Trophoblast cell (in vitro differentiated cells and primary cell): ENCODE measurements at regions not wholly inside any gene's neighbourhood (a gene's known extent, or its start where the extent isn't known, plus 50 kb on each side); places are given as distances from the start of the nearest gene placed in this dataset.
"Not testable (repeated sequence)": the region's sequence is repeated elsewhere in the genome, so short reads cannot be mapped to it uniquely, and the experiment has no call there.

Experiments
- DNase-seq, 2 donors: peaks; one replicate each; pipeline ENCODE4 v3.0.0-alpha.2; 2016
- H2AFZ ChIP-seq: 2 replicates; pipeline ENCODE4 v1.6.1; 2013; ENCODE audit warnings: low read length, moderate library complexity, mild to moderate bottlenecking; ENCODE audit not compliant: insufficient read depth, poor library complexity
- H2AK5ac ChIP-seq: 2 replicates; pipeline ENCODE4 v1.6.1; 2013; ENCODE audit warnings: mild to moderate bottlenecking, low read length
- H2BK120ac ChIP-seq: 2 replicates; pipeline ENCODE4 v1.6.1; 2013; ENCODE audit warnings: low read length, mild to moderate bottlenecking, moderate library complexity; ENCODE audit not compliant: insufficient read depth, poor library complexity
- H2BK12ac ChIP-seq: 2 replicates; pipeline ENCODE4 v1.6.1; 2013; ENCODE audit warnings: mild to moderate bottlenecking, low read length, moderate library complexity
- H2BK5ac ChIP-seq: 2 replicates; pipeline ENCODE4 v1.6.1; 2013; ENCODE audit warnings: low read length, low read depth, moderate library complexity, mild to moderate bottlenecking; ENCODE audit not compliant: poor library complexity
- H3K14ac ChIP-seq: 2 replicates; pipeline ENCODE4 v1.6.1; 2013; ENCODE audit warnings: mild to moderate bottlenecking, low read length
- H3K18ac ChIP-seq: 2 replicates; pipeline ENCODE4 v1.6.1; 2013; ENCODE audit warnings: mild to moderate bottlenecking, low read length
- H3K23ac ChIP-seq: 2 replicates; pipeline ENCODE4 v1.6.1; 2013; ENCODE audit warnings: low read length
- H3K27ac ChIP-seq: 2 replicates; pipeline ENCODE4 v1.5.1; 2013; ENCODE audit warnings: low read depth, mild to moderate bottlenecking, inconsistent platforms, low read length, moderate library complexity
- H3K27me3 ChIP-seq: 2 replicates; pipeline ENCODE4 v1.6.1; 2013; ENCODE audit warnings: inconsistent platforms, mild to moderate bottlenecking, low read length, moderate library complexity; ENCODE audit not compliant: insufficient read depth
- H3K36me3 ChIP-seq, 2 experiments: 1 replicate in 1 of 2; 2 replicates in 1 of 2; pipeline ENCODE4 v1.6.1; 2013; ENCODE audit warnings: low read length in 2 of 2, mild to moderate bottlenecking in 2 of 2, moderate library complexity in 1 of 2; ENCODE audit not compliant: insufficient read depth in 2 of 2, control insufficient read depth in 1 of 2
- H3K4ac ChIP-seq: 2 replicates; pipeline ENCODE4 v1.6.1; 2013; ENCODE audit warnings: low read depth, mild to moderate bottlenecking, low read length, moderate library complexity
- H3K4me1 ChIP-seq, 2 experiments: 1 replicate in 1 of 2; 2 replicates in 1 of 2; pipeline ENCODE4 v1.6.1; 2013; ENCODE audit warnings: low read length in 2 of 2, mild to moderate bottlenecking in 2 of 2, moderate library complexity in 1 of 2; ENCODE audit not compliant: insufficient read depth in 2 of 2, control insufficient read depth in 1 of 2
- H3K4me2 ChIP-seq: 2 replicates; pipeline ENCODE4 v1.6.1; 2013; ENCODE audit warnings: inconsistent platforms, mild to moderate bottlenecking, low read length, moderate library complexity
- H3K4me3 ChIP-seq: 2 replicates; pipeline ENCODE4 v1.5.1; 2013; ENCODE audit warnings: mild to moderate bottlenecking, low read depth, low read length, inconsistent platforms
- H3K79me1 ChIP-seq: one replicate; pipeline ENCODE4 v1.6.1; 2013; ENCODE audit warnings: low read length
- H3K79me2 ChIP-seq: 2 replicates; pipeline ENCODE4 v1.6.1; 2013; ENCODE audit warnings: low read length, mild to moderate bottlenecking; ENCODE audit not compliant: control insufficient read depth, insufficient read depth, poor library complexity
- H3K9ac ChIP-seq: 2 replicates; pipeline ENCODE4 v1.6.1; 2013; ENCODE audit warnings: mild to moderate bottlenecking, low read length
- H3K9me3 ChIP-seq: 2 replicates; pipeline ENCODE4 v1.6.1; 2013; ENCODE audit warnings: low read depth, mild to moderate bottlenecking, control low read depth, inconsistent platforms, low read length; ENCODE audit not compliant: insufficient read depth
- H4K12ac ChIP-seq: 2 replicates; pipeline ENCODE4 v1.6.1; 2013; ENCODE audit warnings: low read depth, mild to moderate bottlenecking, low read length, moderate library complexity
- H4K8ac ChIP-seq: 2 replicates; pipeline ENCODE4 v1.6.1; 2013; ENCODE audit warnings: low read depth, mild to moderate bottlenecking, low read length, moderate library complexity
- H4K91ac ChIP-seq: one replicate; pipeline ENCODE4 v1.6.1; 2013; ENCODE audit warnings: low read depth, mild to moderate bottlenecking, low read length, moderate library complexity
- WGBS: extraction: QIAGEN DNeasy Blood & Tissue Kit; methylation state at CpG from one replicate; pipeline ENCODE4 v1.1.7; 2013; ENCODE audit warnings: missing lambda C conversion rate; ENCODE audit not compliant: insufficient read length, insufficient coverage; ENCODE audit errors: extremely low coverage; 5-methylcytosine and 5-hydroxymethylcytosine counted together

DNA sequence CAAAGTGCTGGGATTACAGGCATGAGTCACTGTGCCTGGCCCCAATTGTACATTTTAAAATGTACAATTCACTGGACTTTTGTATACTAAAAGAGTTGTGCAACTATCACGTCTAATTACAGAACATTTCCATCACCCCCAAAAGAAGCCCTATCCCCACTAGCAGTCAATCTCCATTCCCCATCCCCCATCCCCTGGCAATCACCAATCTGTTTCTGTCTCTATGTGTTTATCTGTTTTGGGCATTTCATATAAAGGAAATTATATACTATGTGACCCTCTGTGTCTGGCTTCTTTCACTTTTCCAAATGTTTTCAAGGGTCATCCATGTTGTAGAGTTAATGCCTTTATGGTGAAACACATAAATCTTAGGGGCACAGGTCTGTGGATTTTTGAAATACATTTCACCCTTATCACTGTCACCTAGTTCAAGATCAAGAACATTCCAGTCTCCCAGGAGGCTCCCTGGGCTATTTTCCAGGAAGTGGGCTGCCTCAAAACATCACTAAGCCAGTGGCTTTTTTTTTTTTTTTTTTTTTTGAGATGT is 129.2 kb downstream of the CRLF3 start:
- not testable (repeated sequence) for H3K23ac ChIP-seq, H2AK5ac ChIP-seq, H3K36me3 ChIP-seq, H2BK12ac ChIP-seq, H2BK5ac ChIP-seq, H2BK120ac ChIP-seq, H4K8ac ChIP-seq, H4K12ac ChIP-seq, H3K4me3 ChIP-seq, H3K27me3 ChIP-seq, H3K79me1 ChIP-seq, H3K27ac ChIP-seq, H3K4ac ChIP-seq, H3K9ac ChIP-seq, H3K9me3 ChIP-seq, H3K4me2 ChIP-seq, H3K4me1 ChIP-seq, H3K79me2 ChIP-seq, H2AFZ ChIP-seq, H4K91ac ChIP-seq, H3K14ac ChIP-seq, H3K18ac ChIP-seq
- peak in 1 of 2 donors; percentile 39 for DNase-seq
- no CpG with 5 or more reads among the region's 1 CpG for WGBS

DNA sequence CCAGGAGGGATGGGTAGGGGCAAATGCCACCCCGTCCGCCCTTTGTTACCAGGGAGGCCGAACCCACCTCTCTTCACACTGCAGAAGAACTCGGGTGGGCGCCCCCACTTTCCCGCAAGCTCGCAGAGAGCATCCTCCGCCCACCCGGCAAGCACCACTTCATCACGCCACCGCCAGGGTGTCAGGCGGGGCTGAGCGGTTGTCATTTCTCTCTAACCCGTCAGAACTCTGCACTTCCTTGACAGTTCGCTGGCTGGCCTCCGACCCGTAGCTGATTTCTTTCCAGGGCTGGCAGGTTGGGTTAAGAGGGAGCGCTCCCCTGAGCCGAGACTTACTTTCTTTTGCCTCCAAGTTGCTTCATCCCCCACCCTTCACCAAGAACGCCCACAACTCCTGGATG is 130.7 kb downstream of the CRLF3 start:
- H3K4me1 ChIP-seq, H2BK120ac ChIP-seq, H4K8ac ChIP-seq, H2BK5ac ChIP-seq, H2AK5ac ChIP-seq, H3K79me1 ChIP-seq, H2AFZ ChIP-seq, H3K9me3 ChIP-seq, H3K14ac ChIP-seq, H3K23ac ChIP-seq, H4K12ac ChIP-seq, H3K79me2 ChIP-seq, H3K36me3 ChIP-seq, H3K4ac ChIP-seq, H3K18ac ChIP-seq, H3K4me3 ChIP-seq, H3K9ac ChIP-seq, H4K91ac ChIP-seq, H3K27me3 ChIP-seq, H2BK12ac ChIP-seq, H3K27ac ChIP-seq: not testable (repeated sequence)
- peak overlapping the region; percentile 23 for H3K4me2 ChIP-seq
- DNase-seq, result peak; percentile 42 to 65
- WGBS, result no CpG with 5 or more reads among the region's 20 CpGs

DNA sequence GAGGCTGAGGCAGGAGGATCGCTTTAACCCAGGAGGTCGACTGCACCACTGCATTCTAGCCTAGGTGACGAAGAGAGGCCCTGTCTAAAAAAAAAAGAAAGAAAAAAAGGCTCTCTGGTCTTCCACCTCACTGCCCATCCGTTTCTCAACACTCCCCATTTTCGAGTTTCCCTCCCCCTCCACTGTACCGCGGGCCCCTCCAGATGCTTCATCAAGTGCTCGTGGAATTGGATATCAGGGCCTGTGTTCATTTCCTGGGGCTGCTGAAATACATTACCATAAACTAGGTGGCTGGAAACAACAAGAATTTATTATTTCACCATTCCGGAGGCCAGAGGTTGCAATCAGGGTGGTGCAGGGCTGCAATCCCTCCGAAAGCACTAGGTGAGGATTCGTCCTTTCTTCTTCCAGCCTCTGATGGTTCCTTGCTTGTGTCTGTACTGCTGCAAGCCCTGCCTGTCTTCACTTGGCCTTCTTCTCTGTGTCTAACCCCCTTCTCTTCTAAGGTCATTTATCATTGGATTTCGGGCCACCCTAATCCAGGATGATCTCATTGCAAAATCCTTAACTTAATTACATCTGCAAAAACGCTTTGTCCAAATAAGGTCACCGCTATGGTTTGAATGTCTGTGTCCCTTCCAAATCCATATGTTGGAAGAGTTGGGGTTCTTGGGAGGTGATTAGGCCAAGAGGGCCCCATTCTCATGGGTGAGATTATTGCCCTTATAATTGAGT is 135.1 kb downstream of the CRLF3 start:
- H4K91ac ChIP-seq, H3K14ac ChIP-seq, H3K27ac ChIP-seq, H3K4me3 ChIP-seq, H2BK5ac ChIP-seq, H4K12ac ChIP-seq, H3K4me2 ChIP-seq, H3K27me3 ChIP-seq, H3K79me1 ChIP-seq, H3K4ac ChIP-seq, H2AK5ac ChIP-seq, H3K4me1 ChIP-seq, H3K79me2 ChIP-seq, H3K23ac ChIP-seq, H2AFZ ChIP-seq, H3K9ac ChIP-seq, H3K18ac ChIP-seq, H3K9me3 ChIP-seq, H2BK120ac ChIP-seq, H2BK12ac ChIP-seq, DNase-seq, H3K36me3 ChIP-seq, H4K8ac ChIP-seq: not testable (repeated sequence)
- no CpG with 5 or more reads among the region's 14 CpGs for WGBS

DNA sequence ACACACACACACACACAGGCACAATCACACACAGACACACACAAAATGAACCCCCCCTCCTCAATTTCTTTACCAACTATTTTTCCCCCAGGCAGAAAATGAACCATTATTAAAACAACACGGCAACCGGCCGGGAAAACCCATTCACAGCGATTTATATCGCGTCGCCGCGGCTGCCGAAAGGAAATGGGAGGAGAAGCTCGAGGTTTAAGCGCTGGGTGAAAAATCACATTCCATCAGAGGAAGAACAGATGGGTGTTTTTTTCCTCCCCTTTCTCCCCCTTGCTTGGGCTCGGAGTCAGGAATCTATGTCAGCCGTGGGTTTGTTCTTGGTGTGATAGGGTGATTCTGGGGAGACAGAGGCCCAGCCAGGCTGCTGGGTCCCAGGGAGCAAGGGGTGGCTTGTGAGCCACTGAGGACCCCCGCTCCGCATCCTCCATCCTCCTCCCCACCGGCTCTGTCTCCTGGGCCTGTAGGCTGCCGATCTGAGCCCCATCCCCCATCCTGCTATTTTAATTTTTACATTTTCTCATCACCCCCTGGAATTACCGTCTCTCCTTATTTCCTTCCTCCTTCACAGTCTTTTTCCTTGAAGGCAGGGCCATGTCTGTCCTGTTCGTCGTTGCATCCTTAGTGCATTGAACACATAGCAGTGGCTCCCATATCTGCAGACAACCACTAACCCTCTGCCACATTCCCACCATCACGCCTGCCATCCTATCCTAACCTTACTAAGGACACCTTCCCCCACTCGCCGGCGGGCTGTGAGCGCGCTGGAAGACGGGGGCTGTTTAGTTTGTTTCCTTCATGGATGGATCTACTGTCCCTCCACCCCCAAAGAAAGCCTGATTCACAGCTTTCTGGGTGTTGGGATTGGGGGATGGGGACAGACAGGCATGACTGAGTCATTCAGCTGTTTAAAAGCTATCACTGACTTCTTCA is 137.7 kb downstream of the CRLF3 start:
- not testable (repeated sequence) for H4K91ac ChIP-seq, H4K8ac ChIP-seq, H4K12ac ChIP-seq, H3K79me1 ChIP-seq, H3K18ac ChIP-seq, H3K23ac ChIP-seq, H3K27ac ChIP-seq, H3K4me3 ChIP-seq, H2AFZ ChIP-seq, H3K27me3 ChIP-seq, H2AK5ac ChIP-seq, H3K9ac ChIP-seq, H3K9me3 ChIP-seq, H3K36me3 ChIP-seq, DNase-seq, H3K4ac ChIP-seq, H3K4me2 ChIP-seq, H3K14ac ChIP-seq, H3K79me2 ChIP-seq, H2BK120ac ChIP-seq, H2BK5ac ChIP-seq, H2BK12ac ChIP-seq, H3K4me1 ChIP-seq
- no CpG with 5 or more reads among the region's 28 CpGs for WGBS
